ENCODE measurements at regions not wholly inside any gene's neighbourhood (a gene's known extent, or its start where the extent isn't known, plus 50 kb on each side); places are given as distances from the start of the nearest gene placed in this dataset.

- no peak overlapping the region for H3K4me2 ChIP-seq (ENCODE audit: insufficient read depth, low read length)
- DNase-seq (ENCODE audit: low read depth, low spot score): no peak
- H3K9ac ChIP-seq (replicated peaks; ENCODE audit: extremely low read depth, insufficient read depth, low read length): no peak overlapping the region
- ChIA-PET CTCF (no interaction called here), POLR2A (no interaction called here)
- no peak for FAIRE-seq
- intact Hi-C loops (cut with micrococcal nuclease): no loop called here
- dilution Hi-C loops (cut with MboI; ENCODE audit: extremely low pct_ligation_motif_present, low sequenced_read_pairs): no loop called here
- H3K36me3 ChIP-seq (ENCODE audit: control insufficient read depth in 2 of 2, extremely low read depth in 1 of 2, insufficient read depth in 2 of 2, low read length in 2 of 2): no peaks in the 10 kb centered on the region
- no peaks in the 10 kb centered on the region for H4K20me1 ChIP-seq (replicated peaks; ENCODE audit: control insufficient read depth, extremely low read depth, insufficient read depth, low read length)
- no peak overlapping the region for H3K27ac ChIP-seq (ENCODE audit: insufficient read depth, low read depth, low read length)
- H3K9me3 ChIP-seq (replicated peaks; ENCODE audit: control insufficient read depth, insufficient read depth, low read length): no peaks in the 10 kb centered on the region
- no peaks in the 10 kb centered on the region for H3K79me2 ChIP-seq (ENCODE audit: control insufficient read depth, insufficient read depth, low read length)
- H3K27me3 ChIP-seq (ENCODE audit: control insufficient read depth in 2 of 2, insufficient read depth in 2 of 2, low read length in 2 of 2): no peaks in the 10 kb centered on the region
- H3K4me3 ChIP-seq (replicated peaks in 1 of 3; ENCODE audit: insufficient read depth in 1 of 3, low read depth in 1 of 3, low read length in 3 of 3): no peak overlapping the region
- no TSS peak for BruUV-seq (replicated peaks)
- H2AFZ ChIP-seq (ENCODE audit: low read depth, low read length): no peak overlapping the region
- H3K9me1 ChIP-seq (replicated peaks; ENCODE audit: control insufficient read depth, extremely low read depth, insufficient read depth, low read length): no peaks in the 10 kb centered on the region
- TF ChIP-seq EZH2 (IDR thresholded peaks at IDR 0.05; ENCODE audit: borderline replicate concordance, low read depth, low read length, severe bottlenecking) (no peak), POLR2AphosphoS5 (IDR thresholded peaks at IDR 0.05; ENCODE audit: insufficient read depth, low read depth, low read length) (no peak), MYC (IDR thresholded peaks at IDR 0.05; ENCODE audit: low read depth, low read length) (no peak), JUN (IDR thresholded peaks at IDR 0.05; ENCODE audit: borderline replicate concordance, insufficient read depth, insufficient read length, low read depth) (no peak), CTCF (IDR thresholded peaks at IDR 0.05; ENCODE audit: extremely low read depth in 1 of 2, insufficient read depth in 1 of 2, low read depth in 1 of 2, low read length in 2 of 2) (no peak), FOS (IDR thresholded peaks at IDR 0.05; ENCODE audit: borderline replicate concordance, insufficient read depth, low read length) (no peak), MAX (IDR thresholded peaks at IDR 0.05; ENCODE audit: insufficient read depth, insufficient read length) (no peak), GATA2 (IDR thresholded peaks at IDR 0.05; ENCODE audit: insufficient read depth, insufficient read length, low read depth, low read length) (no peak), POLR2A (IDR thresholded peaks at IDR 0.05; ENCODE audit: low read depth, low read length) (no peak)
- H3K4me1 ChIP-seq (ENCODE audit: control insufficient read depth, extremely low read depth, insufficient read depth, low read length): no peaks in the 10 kb centered on the region
Measured at GRCh38 chr14:89085737-89086382, 261.4 kb downstream of the TTC8 start.

All from endothelial cell of umbilical vein (primary cell).